B cell (primary cell): ENCODE measurements at regions not wholly inside any gene's neighbourhood (a gene's known extent, or its start where the extent isn't known, plus 50 kb on each side); places are given as distances from the start of the nearest gene placed in this dataset.

ENCODE experiments used
- ATAC-seq: fragments of 200-7000 bp; cut with Tn5 transposase; one replicate; pipeline ENCODE4 v1.10.0; 2021; ENCODE audit warnings: low read depth, mild to moderate bottlenecking, moderate number of reproducible peaks, moderate library complexity
- CTCF ChIA-PET: fragments of 350-600 bp; sonication (Branson Sonifier 250); formaldehyde crosslinking; loops from one replicate; lab custom pipeline; 2021; ENCODE audit warnings: antibody characterized with exemption, inconsistent platforms; lab: Charles Lee
- POLR2A ChIA-PET: fragments of 350-600 bp; sonication (Branson Sonifier 250); formaldehyde crosslinking; loops from one replicate; lab custom pipeline; 2021; ENCODE audit warnings: antibody characterized with exemption; lab: Charles Lee
- DNase-seq: peaks from one replicate; pipeline ENCODE4 v3.0.0; 2013
- H2AFZ ChIP-seq: 2 replicates; pipeline ENCODE4 v1.6.1; 2012; ENCODE audit warnings: mild to moderate bottlenecking, low read depth, low read length; ENCODE audit not compliant: insufficient read depth, poor library complexity, severe bottlenecking
- H3K27ac ChIP-seq, 2 donors: 1 replicate in 1 of 2; 2 replicates in 1 of 2; pipeline ENCODE4 v1.5.1; 2012 to 2013; ENCODE audit warnings: low read length in 2 of 2, mild to moderate bottlenecking in 2 of 2, moderate library complexity in 1 of 2
- H3K27me3 ChIP-seq, 4 experiments: fragments of 200-600 bp in 1 of 4; sonication (generic) in 1 of 4; replicated peaks in 1 of 4; 1 replicate in 2 of 4; 2 replicates in 2 of 4; pipeline versions ENCODE4 v1.6.1 to v1.7.0; 2013 to 2016; ENCODE audit warnings: low read length in 3 of 4, mild to moderate bottlenecking in 2 of 4, mixed read lengths in 1 of 4, moderate library complexity in 1 of 4; ENCODE audit not compliant: insufficient read depth in 4 of 4, control insufficient read depth in 3 of 4; ENCODE audit errors: control extremely low read depth in 1 of 4
- H3K36me3 ChIP-seq, 2 experiments: replicated peaks in 1 of 2; 1 replicate in 1 of 2; 2 replicates in 1 of 2; pipeline versions ENCODE4 v1.6.1 to v1.7.1; 2013; ENCODE audit warnings: low read length in 1 of 2; ENCODE audit not compliant: insufficient read depth in 2 of 2, control insufficient read depth in 1 of 2; ENCODE audit errors: control extremely low read depth in 1 of 2, extremely low read depth in 1 of 2
- H3K4me1 ChIP-seq, 2 donors: fragments of 200-600 bp in 1 of 2; sonication (generic) in 1 of 2; 1 replicate in 1 of 2; 2 replicates in 1 of 2; pipeline versions ENCODE4 v1.5.1 to v1.6.1; 2013 to 2017; ENCODE audit warnings: low read length in 2 of 2; ENCODE audit not compliant: control insufficient read depth in 2 of 2, insufficient read depth in 2 of 2
- H3K4me2 ChIP-seq: replicated peaks from 2 replicates; pipeline ENCODE3; 2012; ENCODE audit warnings: mild to moderate bottlenecking, low read depth, low read length; ENCODE audit not compliant: poor library complexity, severe bottlenecking
- H3K4me3 ChIP-seq, 5 experiments: fragments of 200-600 bp in 1 of 5; sonication (generic) in 1 of 5; 1 replicate in 3 of 5; 2 replicates in 2 of 5; pipeline versions ENCODE4 v1.5.1 to v1.7.0; 2011 to 2016; ENCODE audit warnings: low read length in 4 of 5, mild to moderate bottlenecking in 4 of 5, low read depth in 2 of 5, control low read depth in 1 of 5, moderate library complexity in 1 of 5; ENCODE audit not compliant: insufficient read depth in 1 of 5; ENCODE audit errors: control extremely low read depth in 1 of 5, extremely low read depth in 1 of 5
- H3K79me2 ChIP-seq: fragments of 200-600 bp; sonication (generic); one replicate; pipeline ENCODE4 v1.6.0; 2016; ENCODE audit warnings: low read length; ENCODE audit not compliant: control insufficient read depth, insufficient read depth
- H3K9ac ChIP-seq: fragments of 200-600 bp; sonication (generic); 2 replicates; pipeline ENCODE4 v1.6.1; 2017; ENCODE audit warnings: mild to moderate bottlenecking, low read length, moderate library complexity
- H3K9me3 ChIP-seq, 3 donors: one replicate each; pipeline versions ENCODE4 v1.6.1 to v1.7.1; 2013; ENCODE audit warnings: low read length in 2 of 3; ENCODE audit not compliant: control insufficient read depth in 2 of 3, insufficient read depth in 1 of 3; ENCODE audit errors: control extremely low read depth in 1 of 3
- H4K20me1 ChIP-seq: 2 replicates; pipeline ENCODE4 v1.6.0; 2012; ENCODE audit warnings: mild to moderate bottlenecking, low read length; ENCODE audit not compliant: insufficient read depth, control insufficient read depth, poor library complexity, severe bottlenecking
- H3K27ac Mint-ChIP-seq: one replicate; pipeline ENCODE4 v1.8.0; 2021; ENCODE audit warnings: mixed read lengths
- H3K27me3 Mint-ChIP-seq: one replicate; pipeline ENCODE4 v1.8.0; 2021; ENCODE audit warnings: mixed read lengths
- H3K4me1 Mint-ChIP-seq: one replicate; pipeline ENCODE4 v1.8.0; 2021; ENCODE audit warnings: mixed read lengths
- H3K4me3 Mint-ChIP-seq: one replicate; pipeline ENCODE4 v1.8.0; 2021; ENCODE audit warnings: mixed read lengths
- H3K9me3 Mint-ChIP-seq: one replicate; pipeline ENCODE4 v1.8.0; 2022; ENCODE audit warnings: mixed read lengths; ENCODE audit not compliant: insufficient read depth
- CTCF ChIP-seq: fragments of 200-600 bp; IDR thresholded peaks from one replicate; pipeline ENCODE4 v1.8.0; 2022; ENCODE audit warnings: antibody characterized with exemption, mild to moderate bottlenecking
- EZH2 ChIP-seq: IDR thresholded peaks from 2 replicates; pipeline ENCODE4 v1.6.1; 2012; ENCODE audit warnings: borderline replicate concordance, low read depth, mild to moderate bottlenecking, moderate library complexity, low read length; ENCODE audit not compliant: insufficient read depth, poor library complexity, severe bottlenecking
- WGBS: methylation state at CpG from one replicate; pipeline ENCODE4 v1.1.5; 2013; ENCODE audit warnings: missing lambda C conversion rate; ENCODE audit not compliant: insufficient coverage; 5-methylcytosine and 5-hydroxymethylcytosine counted together
- intact Hi-C: fragments of 100-400 bp; cut with micrococcal nuclease; formaldehyde crosslinking; loops from one replicate; pipeline ENCODE4 v1.10.0; 2022

- ChIA-PET POLR2A (no interaction called here), CTCF (no interaction called here)
- no peaks in the 10 kb centered on the region for H3K79me2 ChIP-seq
- H3K27ac ChIP-seq = no peak overlapping the region
- DNase-seq (no peak), ATAC-seq (no peak)
- WGBS = no CpG with 5 or more reads among the region's 5 CpGs
- no peak overlapping the region for H3K4me3 ChIP-seq
- no peaks in the 10 kb centered on the region for H3K4me1 ChIP-seq
- H3K27me3 ChIP-seq = no peaks in the 10 kb centered on the region
- H3K9ac ChIP-seq = no peak overlapping the region
- no peak overlapping the region for H3K4me2 ChIP-seq
- intact Hi-C loops = no loop called here
- H3K36me3 ChIP-seq = no peaks in the 10 kb centered on the region
- TF ChIP-seq CTCF = no peak
- no peak for TF ChIP-seq EZH2
- no peaks in the 10 kb centered on the region for H3K4me1 Mint-ChIP-seq
- peaks cover 10% of the 10 kb centered on the region for H3K9me3 Mint-ChIP-seq
- no peaks in the 10 kb centered on the region for H4K20me1 ChIP-seq
- no peak overlapping the region for H3K27ac Mint-ChIP-seq
- H2AFZ ChIP-seq = no peak overlapping the region
- H3K4me3 Mint-ChIP-seq = no peak overlapping the region
- H3K27me3 Mint-ChIP-seq = no peaks in the 10 kb centered on the region
- H3K9me3 ChIP-seq = no peaks in the 10 kb centered on the region
Observed at GRCh38 chr3:1728510-1728909, 370.2 kb upstream of the CNTN4 start.

- 71% methylated on average over 1 of the region's 3 CpGs for whole genome bisulfite sequencing
- H3K36me3 ChIP-seq = no peaks in the 10 kb centered on the region
- no peak overlapping the region for H3K27ac ChIP-seq
- H3K27me3 Mint-ChIP-seq = no peaks in the 10 kb centered on the region
- no peaks in the 10 kb centered on the region for H4K20me1 ChIP-seq
- no peak overlapping the region for H3K4me3 ChIP-seq
- intact Hi-C loops = no loop called here
- no peak overlapping the region for H3K9ac ChIP-seq
- TF ChIP-seq CTCF = no peak
- TF ChIP-seq EZH2 = no peak
- H3K4me1 ChIP-seq = no peaks in the 10 kb centered on the region
- ChIA-PET CTCF (no interaction called here), POLR2A (no interaction called here)
- no peaks in the 10 kb centered on the region for H3K27me3 ChIP-seq
- no peak overlapping the region for H3K4me3 Mint-ChIP-seq
- peaks cover 10% of the 10 kb centered on the region for H3K9me3 Mint-ChIP-seq
- no peak overlapping the region for H2AFZ ChIP-seq
- no peak overlapping the region for H3K27ac Mint-ChIP-seq
- DNase-seq (no peak), ATAC-seq (no peak)
- H3K9me3 ChIP-seq = no peaks in the 10 kb centered on the region
- no peaks in the 10 kb centered on the region for H3K79me2 ChIP-seq
- no peaks in the 10 kb centered on the region for H3K4me1 Mint-ChIP-seq
- no peak overlapping the region for H3K4me2 ChIP-seq
Observed at GRCh38 chr3:1734494-1735122, 364.1 kb upstream of the CNTN4 start.
